ENCODE measurements at regions not wholly inside any gene's neighbourhood (a gene's known extent, or its start where the extent isn't known, plus 50 kb on each side); places are given as distances from the start of the nearest gene placed in this dataset.

- Histone ChIP-seq H3K4me3 (ENCODE audit: insufficient read depth, low read length, poor library complexity, severe bottlenecking) (no peak overlapping the region), H3K27ac (ENCODE audit: low read depth, low read length) (no peak overlapping the region), H3K27me3 (ENCODE audit: low read length) (no peaks in the 10 kb centered on the region), H3K79me2 (ENCODE audit: insufficient read depth, low read length) (no peaks in the 10 kb centered on the region), H3K4me2 (ENCODE audit: low read depth, low read length, poor library complexity, severe bottlenecking) (no peak overlapping the region), H3K9ac (ENCODE audit: low read length) (no peak overlapping the region), H3F3A (ENCODE audit: insufficient read depth) (no peaks in the 10 kb centered on the region), H4K20me1 (ENCODE audit: low read depth, low read length) (no peaks in the 10 kb centered on the region), H3K9me3 (ENCODE audit: insufficient read depth, low read length) (no peaks in the 10 kb centered on the region), H3K9me2 (replicated peaks; ENCODE audit: insufficient read depth, low read length) (no peaks in the 10 kb centered on the region), H2AFZ (ENCODE audit: low read depth, low read length, severe bottlenecking) (no peak overlapping the region), H3K36me3 (ENCODE audit: low read length) (no peaks in the 10 kb centered on the region)
- TF ChIP-seq EZH2phosphoT487 (conservative IDR thresholded peaks at IDR 0.05; ENCODE audit: low read length) (no peak), CTCF (IDR thresholded peaks at IDR 0.05; ENCODE audit: insufficient read depth, low read length, poor library complexity, severe bottlenecking) (no peak)
Observed at GRCh38 chr13:107252021-107252420, 684.1 kb upstream of the ARGLU1 start.

GRCh38 chr13:107251341-107251740 is 683.4 kb upstream of the ARGLU1 start:
- Histone ChIP-seq H3K9me3 (ENCODE audit: insufficient read depth, low read length) (no peaks in the 10 kb centered on the region), H3K9me2 (replicated peaks; ENCODE audit: insufficient read depth, low read length) (no peaks in the 10 kb centered on the region), H3K4me2 (ENCODE audit: low read depth, low read length, poor library complexity, severe bottlenecking) (no peak overlapping the region), H3K79me2 (ENCODE audit: insufficient read depth, low read length) (no peaks in the 10 kb centered on the region), H3K36me3 (ENCODE audit: low read length) (no peaks in the 10 kb centered on the region), H3K9ac (ENCODE audit: low read length) (no peak overlapping the region), H4K20me1 (ENCODE audit: low read depth, low read length) (no peaks in the 10 kb centered on the region), H3K4me3 (ENCODE audit: insufficient read depth, low read length, poor library complexity, severe bottlenecking) (no peak overlapping the region), H3K27ac (ENCODE audit: low read depth, low read length) (no peak overlapping the region), H2AFZ (ENCODE audit: low read depth, low read length, severe bottlenecking) (no peak overlapping the region), H3K27me3 (ENCODE audit: low read length) (no peaks in the 10 kb centered on the region), H3F3A (ENCODE audit: insufficient read depth) (no peaks in the 10 kb centered on the region)
- TF ChIP-seq EZH2phosphoT487 (conservative IDR thresholded peaks at IDR 0.05; ENCODE audit: low read length) = no peak
- no peak for TF ChIP-seq CTCF (IDR thresholded peaks at IDR 0.05; ENCODE audit: insufficient read depth, low read length, poor library complexity, severe bottlenecking)

GRCh38 chr13:107250628-107251027 is 682.7 kb upstream of the ARGLU1 start:
- TF ChIP-seq EZH2phosphoT487 (conservative IDR thresholded peaks at IDR 0.05; ENCODE audit: low read length) (no peak), CTCF (IDR thresholded peaks at IDR 0.05; ENCODE audit: insufficient read depth, low read length, poor library complexity, severe bottlenecking) (no peak)
- Histone ChIP-seq H3K4me3 (ENCODE audit: insufficient read depth, low read length, poor library complexity, severe bottlenecking) (no peak overlapping the region), H3K4me2 (ENCODE audit: low read depth, low read length, poor library complexity, severe bottlenecking) (no peak overlapping the region)

More at GRCh38 chr13:107250628-107251027, 682.7 kb upstream of the ARGLU1 start:
- H3K9me3 ChIP-seq (ENCODE audit: insufficient read depth, low read length) = no peaks in the 10 kb centered on the region
- no peaks in the 10 kb centered on the region for H3K9me2 ChIP-seq (replicated peaks; ENCODE audit: insufficient read depth, low read length)
- no peaks in the 10 kb centered on the region for H3F3A ChIP-seq (ENCODE audit: insufficient read depth)
- H3K9ac ChIP-seq (ENCODE audit: low read length) = no peak overlapping the region
- no peak overlapping the region for H3K27ac ChIP-seq (ENCODE audit: low read depth, low read length)
- no peaks in the 10 kb centered on the region for H4K20me1 ChIP-seq (ENCODE audit: low read depth, low read length)
- no peaks in the 10 kb centered on the region for H3K79me2 ChIP-seq (ENCODE audit: insufficient read depth, low read length)
- no peaks in the 10 kb centered on the region for H3K36me3 ChIP-seq (ENCODE audit: low read length)
- H3K27me3 ChIP-seq (ENCODE audit: low read length) = no peaks in the 10 kb centered on the region
- no peak overlapping the region for H2AFZ ChIP-seq (ENCODE audit: low read depth, low read length, severe bottlenecking)

Data from SU-DHL-6 (cell line).